K562 (cell line): ENCODE measurements at regions not wholly inside any gene's neighbourhood (a gene's known extent, or its start where the extent isn't known, plus 50 kb on each side); places are given as distances from the start of the nearest gene placed in this dataset.

Source experiments
- ATAC-seq: fragments of 200-7000 bp; cut with Tn5 transposase; 3 replicates; pipeline ENCODE4 v1.9.1; 2020; ENCODE audit warnings: moderate library complexity
- BruUV-seq: library from RNA; stranded (reverse); fragments of 400-500 nt; replicated peaks from 2 replicates; lab custom pipeline; 2021; lab: Mats Ljungman, UMichigan
- CTCF ChIA-PET: fragments of 300-600 bp; formaldehyde crosslinking; extraction: SDS; loops from one replicate; lab custom pipeline; 2021; ENCODE audit warnings: low intra/inter-chr PET ratio; lab: Yijun Ruan, JAX
- POLR2A ChIA-PET: fragments of 300-600, 350-650 bp; sonication (Branson Sonifier 250); formaldehyde crosslinking; extraction: SDS; loops from one replicate; lab custom pipeline; 2021; ENCODE audit warnings: antibody characterized with exemption, inconsistent platforms; lab: Yijun Ruan, JAX
- DNase-seq, 4 experiments: peaks; one replicate each; pipeline versions ENCODE4 v3.0.0 to v3.0.0-alpha.2; 2011 to 2018; ENCODE audit warnings: low spot score in 3 of 4, mixed read lengths in 3 of 4; ENCODE audit errors: extremely low read depth in 1 of 4
- FAIRE-seq: peaks from 2 replicates; lab custom pipeline; 2011; peaks lifted over from hg19 to GRCh38; lab: Jason Lieb, UNC
- H2AFZ ChIP-seq: 2 replicates; pipeline ENCODE4 v1.6.0; 2011; ENCODE audit warnings: low read depth, low read length, control low read depth, inconsistent platforms
- H3K27ac ChIP-seq: fragments of 200-600 bp; 3 replicates; pipeline ENCODE4 v1.8.0; 2011; ENCODE audit warnings: low read depth, mild to moderate bottlenecking, control low read depth, inconsistent platforms, low read length, moderate library complexity, mixed read lengths; ENCODE audit errors: extremely low read depth
- H3K27me3 ChIP-seq, 2 experiments: fragments of 300-600 bp in 1 of 2; 2 replicates in 1 of 2; 3 replicates in 1 of 2; pipeline versions ENCODE4 v1.6.0 to v1.8.0; 2011; ENCODE audit warnings: inconsistent platforms in 2 of 2, low read length in 2 of 2, mild to moderate bottlenecking in 1 of 2, mixed read lengths in 1 of 2, moderate library complexity in 1 of 2; ENCODE audit not compliant: control insufficient read depth in 2 of 2, insufficient read depth in 2 of 2
- H3K36me3 ChIP-seq: fragments of 300-600 bp; 3 replicates; pipeline ENCODE4 v1.8.0; 2011; ENCODE audit warnings: mild to moderate bottlenecking, low read length, inconsistent platforms; ENCODE audit not compliant: control insufficient read depth, insufficient read depth
- H3K4me1 ChIP-seq, 2 experiments: fragments of 200-600 bp in 1 of 2; replicated peaks in 1 of 2; 2 replicates in 1 of 2; 3 replicates in 1 of 2; pipeline versions ENCODE4 v1.5.1 to v1.8.0; 2011; ENCODE audit warnings: inconsistent platforms in 2 of 2, low read length in 2 of 2, mild to moderate bottlenecking in 1 of 2, mixed read lengths in 1 of 2, moderate library complexity in 1 of 2; ENCODE audit not compliant: control insufficient read depth in 2 of 2, insufficient read depth in 2 of 2
- H3K4me2 ChIP-seq: 2 replicates; pipeline ENCODE4 v1.6.1; 2011; ENCODE audit warnings: low read length, control low read depth, inconsistent platforms, mixed read lengths; ENCODE audit not compliant: insufficient read depth
- H3K4me3 ChIP-seq: fragments of 200-600 bp; sonication (generic), shearing (Covaris generic); 2 replicates; pipeline ENCODE4 v1.5.1; 2016; ENCODE audit warnings: control low read depth, inconsistent platforms
- H3K79me2 ChIP-seq: fragments of 200-600 bp; 3 replicates; pipeline ENCODE4 v1.8.0; 2011; ENCODE audit warnings: low read length, inconsistent platforms; ENCODE audit not compliant: control insufficient read depth, insufficient read depth
- H3K9ac ChIP-seq, 2 experiments: 2 replicates each; pipeline versions ENCODE4 v1.6.0 to v1.6.1; 2011; ENCODE audit warnings: low read depth in 2 of 2, low read length in 2 of 2, control low read depth in 1 of 2, inconsistent platforms in 1 of 2, mild to moderate bottlenecking in 1 of 2, mixed read lengths in 1 of 2; ENCODE audit not compliant: insufficient read depth in 1 of 2
- H3K9me1 ChIP-seq: one replicate; pipeline ENCODE4 v1.6.0; 2011; ENCODE audit warnings: inconsistent platforms, mild to moderate bottlenecking, low read length, moderate library complexity; ENCODE audit not compliant: control insufficient read depth, insufficient read depth
- H3K9me3 ChIP-seq: replicated peaks from 2 replicates; pipeline ENCODE4 v1.5.1; 2011; ENCODE audit warnings: low read depth, low read length, inconsistent platforms; ENCODE audit not compliant: control insufficient read depth, insufficient read depth
- H4K20me1 ChIP-seq: replicated peaks from 2 replicates; pipeline ENCODE4 v1.6.1; 2011; ENCODE audit warnings: low read length, inconsistent platforms, mixed read lengths; ENCODE audit not compliant: control insufficient read depth, insufficient read depth
- DNMT1 ChIP-seq: fragments of 450-650 bp; IDR thresholded peaks from 2 replicates; pipeline ENCODE4 v1.6.1; 2016; ENCODE audit warnings: antibody characterized with exemption, mild to moderate bottlenecking
- GTF2E2 ChIP-seq: fragments of 200-800 bp; sonication (Bioruptor generic); IDR thresholded peaks from 2 replicates; pipeline ENCODE4 v1.6.1; 2016; ENCODE audit warnings: missing genetic modification characterization, missing compliant biosample characterization
- KLF1 ChIP-seq: fragments of 450-650 bp; IDR thresholded peaks from 2 replicates; pipeline ENCODE4 v1.6.1; 2016; ENCODE audit warnings: missing genetic modification characterization, missing compliant biosample characterization
- STAT5A ChIP-seq: IDR thresholded peaks from 2 replicates; pipeline ENCODE4 v1.6.1; 2012; ENCODE audit warnings: low read length, inconsistent platforms, borderline replicate concordance
- TCF7L2 ChIP-seq: fragments of 150-350 bp; IDR thresholded peaks from 2 replicates; pipeline ENCODE4 v1.6.1; 2016; ENCODE audit warnings: low read depth, mild to moderate bottlenecking, low read length, moderate library complexity
- ZEB2 ChIP-seq: fragments of 450-650 bp; IDR thresholded peaks from 2 replicates; pipeline ENCODE4 v1.6.1; 2016
- WGBS: fragments of 100-300 bp; shearing (Covaris generic); methylation state at CpG from one replicate; pipeline ENCODE4 v1.1.6; 2016; ENCODE audit warnings: low coverage, mixed read lengths; ENCODE audit not compliant: insufficient coverage; ENCODE audit errors: missing lambda C conversion rate; 5-methylcytosine and 5-hydroxymethylcytosine counted together
- in situ Hi-C: fragments of 300-500 bp; cut with MboI; formaldehyde crosslinking; loops from 4 replicates; pipeline ENCODE4 v1.15.0; 2018; ENCODE audit warnings: inconsistent platforms, mixed read lengths
- intact Hi-C: fragments of 100-400 bp; cut with micrococcal nuclease; formaldehyde crosslinking; loops from 2 replicates; pipeline ENCODE4 v1.14.2; 2022
- TF ChIP-seq, protein P1 (sequence below): fragments of 200-800 bp; sonication (Bioruptor generic); IDR thresholded peaks from 2 replicates; pipeline ENCODE4 v1.6.1; 2017; ENCODE audit warnings: missing genetic modification characterization, missing compliant biosample characterization
- TF ChIP-seq, protein P2 (sequence below): fragments of 450-650 bp; IDR thresholded peaks from 2 replicates; pipeline ENCODE4 v1.7.0; 2016; ENCODE audit warnings: borderline replicate concordance
- TF ChIP-seq, protein P3 (sequence below): fragments of 250-450 bp; sonication (Bioruptor Pico); IDR thresholded peaks from 2 replicates; pipeline ENCODE4 v1.5.0; 2021

DNA sequence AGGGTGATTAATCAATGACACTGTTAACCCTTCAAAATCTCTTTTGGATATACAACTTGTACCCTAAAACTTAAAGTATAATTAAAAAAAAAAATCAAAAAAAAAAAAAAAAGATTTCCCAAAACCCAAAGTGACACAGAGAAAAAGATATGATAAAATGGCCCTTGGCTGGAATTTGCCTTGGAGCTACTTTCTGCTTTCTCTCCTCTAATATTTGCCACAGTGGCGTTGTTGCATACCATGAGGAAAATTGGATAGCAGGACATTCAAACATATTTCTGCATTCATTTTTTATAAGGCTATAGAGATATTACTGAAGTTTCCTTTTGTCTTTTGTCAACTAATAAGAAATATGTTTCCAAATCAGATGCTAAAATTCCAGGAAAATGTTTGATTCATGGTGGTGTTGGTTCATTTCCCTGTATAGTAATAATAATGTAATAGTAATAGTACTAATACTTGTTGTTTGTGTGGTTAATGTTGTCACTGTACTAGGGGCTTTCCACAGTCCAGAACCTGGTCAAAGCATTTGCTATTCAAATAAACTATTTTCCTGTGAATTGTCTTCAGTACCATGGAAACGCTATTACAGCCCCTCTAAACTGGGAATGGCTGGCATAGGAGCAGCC lies 441.3 kb upstream of the THBS1 start:
- Histone ChIP-seq H3K4me3 (no peak overlapping the region), H3K79me2 (no peaks in the 10 kb centered on the region), H3K4me2 (peak overlapping the region; percentile 51; the same call in 1 of the 2 replicates), H3K36me3 (no peaks in the 10 kb centered on the region), H3K4me1 (peaks cover 4 to 24% of the 10 kb centered on the region in 2 experiments; a peak in 3 of 5 replicates), H3K27ac (no peak overlapping the region; the same call in 2 of the 3 replicates), H2AFZ (no peak overlapping the region)
- intact Hi-C loops: no loop called here
- no peak for DNase-seq
- BruUV-seq: no TSS peak
- POLR2A ChIA-PET: interaction anchor here (0.6 kb wide), 1 partner anchor 43 kb away, joined by 4 read pairs; no protein-coding TSS in a partner anchor
- TF ChIP-seq GTF2E2 (tag): peak; percentile 28; the same call in 1 of the 2 replicates
- no peak for TF ChIP-seq KLF1 (tag)
- TF ChIP-seq, all 486 proteins: peak for 1
- Histone ChIP-seq H3K9me3 (no peaks in the 10 kb centered on the region), H3K9ac (no peak overlapping the region), H3K27me3 (no peaks in the 10 kb centered on the region; a peak in 1 of 5 replicates), H4K20me1 (0 out of 2 replicates have a peak, but pooled peaks cover 4% of the 10 kb centered on the region), H3K9me1 (no peaks in the 10 kb centered on the region)
- 7% methylated on average over 2 of the region's 2 CpGs for WGBS
- CTCF ChIA-PET: no interaction called here
- in situ Hi-C loops: no loop called here
- ATAC-seq (no peak), FAIRE-seq (no peak)

DNA sequence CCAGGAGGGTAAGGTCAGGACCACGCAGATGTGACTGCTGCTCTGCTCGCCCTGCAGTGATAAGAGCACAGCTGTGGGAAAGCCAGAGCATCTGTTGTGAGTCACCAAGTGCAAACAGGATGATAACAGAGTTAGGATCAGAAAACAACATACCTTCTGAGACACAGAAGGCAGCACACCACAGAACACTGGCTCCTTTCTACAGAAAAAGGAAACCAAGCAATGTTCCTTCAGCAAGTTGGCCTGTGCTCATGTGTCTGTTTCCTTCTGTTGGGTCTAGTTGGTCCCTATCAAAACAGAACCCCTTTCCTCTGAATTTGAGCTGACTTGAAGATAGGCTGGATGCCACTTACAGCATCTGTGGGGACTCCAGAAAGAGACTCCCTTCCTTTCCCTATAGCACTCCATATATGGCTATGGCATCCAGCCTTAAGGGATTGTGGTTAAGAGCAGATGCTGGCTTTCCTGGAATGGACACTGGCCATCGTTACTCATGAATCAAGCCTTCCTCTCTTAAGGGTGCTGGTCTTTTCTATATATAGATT lies 440.7 kb upstream of the THBS1 start:
- intact Hi-C loops (no loop called here), in situ Hi-C loops (no loop called here)
- H4K20me1 ChIP-seq: 0 out of 2 replicates have a peak, but pooled peaks cover 4% of the 10 kb centered on the region
- DNase-seq: peak; percentile 72 to 81 (median 76)
- H3K4me2 ChIP-seq: peak overlapping the region; percentile 51
- peaks cover 4 to 24% of the 10 kb centered on the region in 2 experiments; a peak in 3 of 5 replicates for H3K4me1 ChIP-seq
- CTCF ChIA-PET: no interaction called here
- no TSS peak for BruUV-seq
- POLR2A ChIA-PET: interaction anchor here (1.1 kb wide), 1 partner anchor 9 kb away, joined by 3 read pairs; no protein-coding TSS in a partner anchor
- FAIRE-seq: peak; percentile 98
- no peaks in the 10 kb centered on the region for H3K36me3 ChIP-seq
- peak overlapping the region; percentile 62 for H3K27ac ChIP-seq
- WGBS: 4% methylated on average over 3 of the region's 3 CpGs
- peak overlapping the region; percentile 64 for H2AFZ ChIP-seq
- peak overlapping the region in 1 of 2 experiments; percentile 36; a peak in 2 of 4 replicates for H3K9ac ChIP-seq
- peak; percentile 93 for ATAC-seq
- no peak overlapping the region for H3K4me3 ChIP-seq
- H3K27me3 ChIP-seq: no peaks in the 10 kb centered on the region; a peak in 1 of 5 replicates
- no peaks in the 10 kb centered on the region for H3K9me3 ChIP-seq
- H3K79me2 ChIP-seq: no peaks in the 10 kb centered on the region
- H3K9me1 ChIP-seq: no peaks in the 10 kb centered on the region
- TF ChIP-seq DNMT1 (no peak), ZEB2 (peak; percentile 63; the same call in 1 of the 2 replicates), STAT5A (peak; percentile 93), TCF7L2 (no peak)
- TF ChIP-seq, protein P1, sequence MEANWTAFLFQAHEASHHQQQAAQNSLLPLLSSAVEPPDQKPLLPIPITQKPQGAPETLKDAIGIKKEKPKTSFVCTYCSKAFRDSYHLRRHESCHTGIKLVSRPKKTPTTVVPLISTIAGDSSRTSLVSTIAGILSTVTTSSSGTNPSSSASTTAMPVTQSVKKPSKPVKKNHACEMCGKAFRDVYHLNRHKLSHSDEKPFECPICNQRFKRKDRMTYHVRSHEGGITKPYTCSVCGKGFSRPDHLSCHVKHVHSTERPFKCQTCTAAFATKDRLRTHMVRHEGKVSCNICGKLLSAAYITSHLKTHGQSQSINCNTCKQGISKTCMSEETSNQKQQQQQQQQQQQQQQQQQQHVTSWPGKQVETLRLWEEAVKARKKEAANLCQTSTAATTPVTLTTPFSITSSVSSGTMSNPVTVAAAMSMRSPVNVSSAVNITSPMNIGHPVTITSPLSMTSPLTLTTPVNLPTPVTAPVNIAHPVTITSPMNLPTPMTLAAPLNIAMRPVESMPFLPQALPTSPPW (CRISPR knock-in tag): 0 out of 2 replicates have a peak, but pooled peaks have one; percentile 17
- TF ChIP-seq, protein P2, sequence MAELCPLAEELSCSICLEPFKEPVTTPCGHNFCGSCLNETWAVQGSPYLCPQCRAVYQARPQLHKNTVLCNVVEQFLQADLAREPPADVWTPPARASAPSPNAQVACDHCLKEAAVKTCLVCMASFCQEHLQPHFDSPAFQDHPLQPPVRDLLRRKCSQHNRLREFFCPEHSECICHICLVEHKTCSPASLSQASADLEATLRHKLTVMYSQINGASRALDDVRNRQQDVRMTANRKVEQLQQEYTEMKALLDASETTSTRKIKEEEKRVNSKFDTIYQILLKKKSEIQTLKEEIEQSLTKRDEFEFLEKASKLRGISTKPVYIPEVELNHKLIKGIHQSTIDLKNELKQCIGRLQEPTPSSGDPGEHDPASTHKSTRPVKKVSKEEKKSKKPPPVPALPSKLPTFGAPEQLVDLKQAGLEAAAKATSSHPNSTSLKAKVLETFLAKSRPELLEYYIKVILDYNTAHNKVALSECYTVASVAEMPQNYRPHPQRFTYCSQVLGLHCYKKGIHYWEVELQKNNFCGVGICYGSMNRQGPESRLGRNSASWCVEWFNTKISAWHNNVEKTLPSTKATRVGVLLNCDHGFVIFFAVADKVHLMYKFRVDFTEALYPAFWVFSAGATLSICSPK: no peak
- TF ChIP-seq, protein P3, sequence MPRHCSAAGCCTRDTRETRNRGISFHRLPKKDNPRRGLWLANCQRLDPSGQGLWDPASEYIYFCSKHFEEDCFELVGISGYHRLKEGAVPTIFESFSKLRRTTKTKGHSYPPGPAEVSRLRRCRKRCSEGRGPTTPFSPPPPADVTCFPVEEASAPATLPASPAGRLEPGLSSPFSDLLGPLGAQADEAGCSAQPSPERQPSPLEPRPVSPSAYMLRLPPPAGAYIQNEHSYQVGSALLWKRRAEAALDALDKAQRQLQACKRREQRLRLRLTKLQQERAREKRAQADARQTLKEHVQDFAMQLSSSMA: no peak
